GM13977 (cell line): ENCODE measurements at regions not wholly inside any gene's neighbourhood (a gene's known extent, or its start where the extent isn't known, plus 50 kb on each side); places are given as distances from the start of the nearest gene placed in this dataset.

ENCODE experiments used
- DNase-seq: peaks from one replicate; pipeline ENCODE4 v3.0.0; 2012; ENCODE audit warnings: low spot score
- CTCF ChIP-seq: IDR thresholded peaks from 2 replicates; pipeline ENCODE4 v1.5.1; 2012; ENCODE audit warnings: mild to moderate bottlenecking, control low read depth; ENCODE audit not compliant: insufficient read depth; ENCODE audit errors: extremely low read depth, missing control alignments
- in situ Hi-C: fragments of 300-500 bp; cut with MboI; formaldehyde crosslinking; loops from one replicate; pipeline ENCODE4 v1.12.0; 2022; ENCODE audit warnings: low sequenced_read_pairs, low pct_unique_long_range_greater_than_20kb, mixed read lengths, inconsistent platforms; ENCODE audit not compliant: unreplicated experiment

- in situ Hi-C loops: no loop called here
- no peak for DNase-seq
- TF ChIP-seq CTCF: no peak
These were observed 51.4 kb upstream of the ITM2B start for GRCh38 chr13:48181482-48182145.

DNA sequence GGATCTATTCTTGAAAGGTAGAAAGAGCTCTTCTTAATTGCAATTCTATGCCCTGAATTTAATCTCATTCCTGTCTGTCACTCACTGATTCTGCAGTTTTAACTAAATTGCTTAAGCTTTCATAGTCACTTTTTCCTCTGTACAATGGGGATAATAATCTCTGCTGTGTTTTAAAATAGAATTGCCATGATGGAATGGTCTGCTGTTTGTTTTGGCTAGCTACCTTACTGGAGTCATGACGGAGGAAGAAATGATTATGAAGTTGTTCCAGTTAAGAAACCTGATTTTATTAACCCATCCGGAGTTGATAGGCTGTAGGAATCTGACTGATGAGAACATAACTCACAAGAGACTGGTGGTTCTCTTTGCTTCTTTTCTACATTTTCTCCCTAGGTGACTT is 54.9 kb upstream of the ITM2B start:
- TF ChIP-seq CTCF: no peak

DNA sequence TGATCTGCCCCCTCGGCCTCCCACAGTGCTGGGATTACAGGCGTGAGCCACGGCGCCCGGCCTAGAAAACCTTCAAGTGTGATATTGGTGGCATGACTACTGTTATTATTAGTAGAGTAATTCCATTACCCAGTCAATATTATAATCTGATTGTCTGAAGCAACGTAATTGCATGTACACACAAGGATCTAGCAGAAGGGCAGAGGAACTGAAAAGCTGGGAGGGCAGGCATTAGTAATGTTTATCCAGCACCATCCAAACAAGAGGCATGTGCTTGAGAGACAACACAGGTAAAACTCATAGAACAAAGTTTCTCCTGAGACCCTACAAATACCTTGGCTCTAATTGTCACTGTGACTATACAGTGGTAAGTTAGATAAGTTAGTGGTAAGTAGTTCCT is 56.2 kb upstream of the ITM2B start:
- no peak for TF ChIP-seq CTCF
- in situ Hi-C loops: no loop called here
- DNase-seq: no peak

More for the DNA sequence above, 54.9 kb upstream of the ITM2B start:
- in situ Hi-C loops: no loop called here
- DNase-seq: no peak

DNA sequence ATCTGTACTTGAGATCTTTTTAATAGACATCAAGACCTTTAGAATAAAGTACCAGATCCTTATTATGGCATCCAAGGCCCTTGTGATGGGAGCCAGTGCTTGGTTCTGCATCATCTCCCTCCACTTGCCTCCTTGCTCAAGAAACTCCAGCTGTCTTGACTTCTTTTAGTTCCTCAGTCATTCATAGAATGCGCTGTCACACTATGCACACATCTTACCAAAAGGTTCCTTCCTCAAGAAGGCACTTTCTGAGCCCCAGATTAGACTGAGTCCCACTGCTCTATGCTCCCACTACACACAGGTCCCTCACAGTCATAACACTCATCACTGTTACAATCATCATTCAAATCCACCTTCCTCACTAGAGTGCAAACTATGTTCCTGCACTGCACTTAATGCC is 57.8 kb upstream of the ITM2B start:
- in situ Hi-C loops: no loop called here
- no peak for TF ChIP-seq CTCF

DNA sequence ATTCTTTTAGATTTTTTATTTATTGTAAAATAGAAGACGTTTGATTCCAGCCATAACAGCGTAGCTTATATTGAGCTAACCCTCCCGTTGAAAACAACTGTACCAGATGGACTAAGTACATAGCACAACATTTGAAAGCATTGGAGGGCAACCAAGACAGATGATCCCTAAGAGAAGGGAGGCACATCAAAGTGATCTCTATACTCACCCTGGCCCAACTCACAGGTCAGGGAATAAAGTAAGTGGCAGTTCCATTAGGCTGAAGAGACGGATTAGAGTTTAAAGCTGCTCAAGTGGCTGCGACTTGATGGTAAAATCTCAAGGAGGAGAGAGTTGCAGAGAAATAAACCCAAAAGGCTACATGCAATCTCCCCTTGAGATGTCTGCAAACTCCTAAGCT is 65.1 kb upstream of the ITM2B start:
- no peak for DNase-seq
- in situ Hi-C loops: no loop called here
- no peak for TF ChIP-seq CTCF

More for the DNA sequence above, 57.8 kb upstream of the ITM2B start:
- no peak for DNase-seq

GRCh38 chr13:48165727-48166126 is 67.3 kb upstream of the ITM2B start:
- no peak for TF ChIP-seq CTCF
- in situ Hi-C loops: no loop called here
- DNase-seq: no peak

- TF ChIP-seq CTCF: no peak
- no peak for DNase-seq
- in situ Hi-C loops: no loop called here
These were observed 67.9 kb upstream of the ITM2B start for GRCh38 chr13:48165063-48165462.
